Gastrocnemius medialis (tissue), 4 donors: ENCODE measurements at regions not wholly inside any gene's neighbourhood (a gene's known extent, or its start where the extent isn't known, plus 50 kb on each side); places are given as distances from the start of the nearest gene placed in this dataset.

Experiments used
- POLR2A ChIP-seq, 2 donors: fragments of 450-650 bp; IDR thresholded peaks; one replicate each; pipeline ENCODE4 v1.6.1; 2017; ENCODE audit warnings: antibody characterized with exemption in 2 of 2, mild to moderate bottlenecking in 2 of 2, moderate library complexity in 2 of 2
- TF ChIP-seq, protein P1 (sequence below), 5 experiments: fragments of 450-650 bp in 3 of 5; fragments of 200-600 bp in 2 of 5; sonication (generic) in 2 of 5; IDR thresholded peaks in 4 of 5; conservative IDR thresholded peaks in 1 of 5; 1 replicate in 4 of 5; 2 replicates in 1 of 5; pipeline ENCODE4 v1.5.1; 2016 to 2019; ENCODE audit warnings: antibody characterized with exemption in 5 of 5, mild to moderate bottlenecking in 3 of 5, moderate library complexity in 3 of 5

DNA sequence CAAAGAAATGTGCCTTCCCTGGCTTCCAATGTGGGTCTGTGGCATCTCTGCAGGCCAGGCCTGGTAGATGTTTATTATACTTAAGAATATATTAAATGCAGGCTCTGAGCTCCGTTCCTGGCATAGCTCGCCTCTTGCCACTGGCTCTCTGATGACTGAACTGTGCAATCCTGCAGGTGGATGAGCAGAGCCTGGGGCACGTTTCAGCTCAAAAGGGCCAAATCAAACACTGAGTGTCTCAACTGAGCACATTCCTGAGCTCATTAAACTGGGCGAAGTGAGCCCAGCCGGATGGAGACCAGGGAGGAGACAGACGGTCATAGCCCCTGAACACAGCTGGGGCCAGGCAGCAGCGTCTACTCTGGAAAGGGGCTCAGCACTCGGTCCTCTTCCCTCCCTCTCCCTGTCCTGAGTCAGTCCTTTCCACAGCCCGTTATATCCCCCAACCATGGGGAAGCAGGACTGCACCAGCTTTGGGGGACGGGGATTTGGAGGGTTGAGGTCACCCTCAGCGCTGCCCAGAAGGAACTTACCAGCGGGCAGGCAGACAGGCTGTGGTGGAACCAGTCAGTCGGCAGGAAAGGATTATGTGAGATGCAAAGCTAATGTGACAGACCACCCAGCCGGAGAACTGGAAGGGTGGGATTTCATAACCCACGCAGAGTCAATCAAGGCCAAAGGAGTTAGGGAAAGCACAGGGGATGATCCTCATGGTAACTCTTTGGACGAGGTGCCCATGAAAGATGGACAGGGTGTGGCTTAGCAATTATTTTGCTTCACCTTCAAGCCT lies 77.4 kb upstream of the ANKRD34C start:
- TF ChIP-seq, protein P1, sequence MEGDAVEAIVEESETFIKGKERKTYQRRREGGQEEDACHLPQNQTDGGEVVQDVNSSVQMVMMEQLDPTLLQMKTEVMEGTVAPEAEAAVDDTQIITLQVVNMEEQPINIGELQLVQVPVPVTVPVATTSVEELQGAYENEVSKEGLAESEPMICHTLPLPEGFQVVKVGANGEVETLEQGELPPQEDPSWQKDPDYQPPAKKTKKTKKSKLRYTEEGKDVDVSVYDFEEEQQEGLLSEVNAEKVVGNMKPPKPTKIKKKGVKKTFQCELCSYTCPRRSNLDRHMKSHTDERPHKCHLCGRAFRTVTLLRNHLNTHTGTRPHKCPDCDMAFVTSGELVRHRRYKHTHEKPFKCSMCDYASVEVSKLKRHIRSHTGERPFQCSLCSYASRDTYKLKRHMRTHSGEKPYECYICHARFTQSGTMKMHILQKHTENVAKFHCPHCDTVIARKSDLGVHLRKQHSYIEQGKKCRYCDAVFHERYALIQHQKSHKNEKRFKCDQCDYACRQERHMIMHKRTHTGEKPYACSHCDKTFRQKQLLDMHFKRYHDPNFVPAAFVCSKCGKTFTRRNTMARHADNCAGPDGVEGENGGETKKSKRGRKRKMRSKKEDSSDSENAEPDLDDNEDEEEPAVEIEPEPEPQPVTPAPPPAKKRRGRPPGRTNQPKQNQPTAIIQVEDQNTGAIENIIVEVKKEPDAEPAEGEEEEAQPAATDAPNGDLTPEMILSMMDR (IDR thresholded peaks at IDR 0.05 in 4 of 5, conservative IDR thresholded peaks at IDR 0.05 in 1 of 5) = no peak
- TF ChIP-seq POLR2A (IDR thresholded peaks at IDR 0.05) = no peak
